ENCODE measurements at regions not wholly inside any gene's neighbourhood (a gene's known extent, or its start where the extent isn't known, plus 50 kb on each side); places are given as distances from the start of the nearest gene placed in this dataset.
"Not testable (repeated sequence)": the region's sequence is repeated elsewhere in the genome, so short reads cannot be mapped to it uniquely, and the experiment has no call there.

- no peak overlapping the region for H3K4me3 Mint-ChIP-seq
- ChIA-PET POLR2A (no interaction called here), CTCF (no interaction called here)
- no peaks in the 10 kb centered on the region for H3K9me3 Mint-ChIP-seq
- H3K27me3 ChIP-seq (ENCODE audit: control insufficient read depth in 1 of 2, insufficient read depth in 2 of 2, low read length in 2 of 2): no peaks in the 10 kb centered on the region
- H3K4me1 Mint-ChIP-seq (ENCODE audit: low read depth): peaks cover 3% of the 10 kb centered on the region
- no peaks in the 10 kb centered on the region for H3K27me3 Mint-ChIP-seq
- peaks cover 0 to 4% of the 10 kb centered on the region in 2 experiments for H3K9me3 ChIP-seq (ENCODE audit: control insufficient read depth in 1 of 2, insufficient read depth in 1 of 2, low read length in 2 of 2)
- no peak overlapping the region for H3K4me3 ChIP-seq (ENCODE audit: low read length)
- no peak overlapping the region for H3K27ac Mint-ChIP-seq
- DNase-seq: no peak
- no peak for ATAC-seq (ENCODE audit: poor library complexity)
- no peak overlapping the region for H3K27ac ChIP-seq (ENCODE audit: low read depth in 1 of 2, low read length in 2 of 2)
- H3K36me3 ChIP-seq (ENCODE audit: insufficient read depth, low read length): no peaks in the 10 kb centered on the region
- no peak for TF ChIP-seq CTCF (IDR thresholded peaks at IDR 0.05)
- intact Hi-C loops (cut with DNase I, micrococcal nuclease): no loop called here
- peaks cover 3% of the 10 kb centered on the region for H3K4me1 ChIP-seq (ENCODE audit: insufficient read depth, low read length)
- no peaks in the 10 kb centered on the region for H3K36me3 Mint-ChIP-seq (ENCODE audit: low read depth)
Measured at GRCh38 chr3:194189243-194189791, 53.4 kb downstream of the HES1 start.

- ATAC-seq (ENCODE audit: poor library complexity); H3K27ac ChIP-seq (ENCODE audit: low read depth in 1 of 2, low read length in 2 of 2); intact Hi-C loops (cut with DNase I, micrococcal nuclease); CTCF ChIA-PET; POLR2A ChIA-PET; H3K27me3 ChIP-seq (ENCODE audit: control insufficient read depth in 1 of 2, insufficient read depth in 2 of 2, low read length in 2 of 2); H3K9me3 ChIP-seq (ENCODE audit: control insufficient read depth in 1 of 2, insufficient read depth in 1 of 2, low read length in 2 of 2); H3K4me1 Mint-ChIP-seq (ENCODE audit: low read depth); H3K27me3 Mint-ChIP-seq; H3K9me3 Mint-ChIP-seq; H3K4me3 ChIP-seq (ENCODE audit: low read length); H3K4me3 Mint-ChIP-seq; H3K36me3 ChIP-seq (ENCODE audit: insufficient read depth, low read length); H3K36me3 Mint-ChIP-seq (ENCODE audit: low read depth); H3K4me1 ChIP-seq (ENCODE audit: insufficient read depth, low read length); H3K27ac Mint-ChIP-seq; DNase-seq: not testable (repeated sequence)
Measured at GRCh38 chr3:194191850-194192249, 55.9 kb downstream of the HES1 start.

GRCh38 chr3:194194051-194194756 lies 58.3 kb downstream of the HES1 start:
- peaks cover 8% of the 10 kb centered on the region for H3K4me1 Mint-ChIP-seq (ENCODE audit: low read depth)
- TF ChIP-seq CTCF (IDR thresholded peaks at IDR 0.05): no peak
- intact Hi-C loops (cut with DNase I, micrococcal nuclease): no loop called here
- peaks cover 0 to 5% of the 10 kb centered on the region in 2 experiments for H3K27me3 ChIP-seq (ENCODE audit: control insufficient read depth in 1 of 2, insufficient read depth in 2 of 2, low read length in 2 of 2)
- no peaks in the 10 kb centered on the region for H3K9me3 ChIP-seq (ENCODE audit: control insufficient read depth in 1 of 2, insufficient read depth in 1 of 2, low read length in 2 of 2)
- H3K9me3 Mint-ChIP-seq: no peaks in the 10 kb centered on the region
- H3K4me3 Mint-ChIP-seq: no peak overlapping the region
- POLR2A ChIA-PET: no interaction called here
- H3K36me3 ChIP-seq (ENCODE audit: insufficient read depth, low read length): no peaks in the 10 kb centered on the region
- peaks cover 7% of the 10 kb centered on the region for H3K4me1 ChIP-seq (ENCODE audit: insufficient read depth, low read length)
- CTCF ChIA-PET: no interaction called here
- ATAC-seq (ENCODE audit: poor library complexity) (no peak), DNase-seq (peak in 3 of 14 experiments; percentile 10 to 38 (median 30))
- peaks cover 5% of the 10 kb centered on the region for H3K27me3 Mint-ChIP-seq
- H3K36me3 Mint-ChIP-seq (ENCODE audit: low read depth): no peaks in the 10 kb centered on the region
- H3K4me3 ChIP-seq (ENCODE audit: low read length): no peak overlapping the region
- H3K27ac Mint-ChIP-seq: no peak overlapping the region
- H3K27ac ChIP-seq (ENCODE audit: low read depth in 1 of 2, low read length in 2 of 2): no peak overlapping the region

GRCh38 chr3:194194757-194195085 lies 58.8 kb downstream of the HES1 start:
- no peak for ATAC-seq (ENCODE audit: poor library complexity)
- no peak overlapping the region for H3K27ac Mint-ChIP-seq

More at GRCh38 chr3:194194757-194195085, 58.8 kb downstream of the HES1 start:
- H3K36me3 Mint-ChIP-seq (ENCODE audit: low read depth): no peaks in the 10 kb centered on the region
- intact Hi-C loops (cut with DNase I, micrococcal nuclease): no loop called here
- no peak overlapping the region for H3K4me3 ChIP-seq (ENCODE audit: low read length)
- no peaks in the 10 kb centered on the region for H3K9me3 Mint-ChIP-seq
- H3K9me3 ChIP-seq (ENCODE audit: control insufficient read depth in 1 of 2, insufficient read depth in 1 of 2, low read length in 2 of 2): no peaks in the 10 kb centered on the region
- no peaks in the 10 kb centered on the region for H3K36me3 ChIP-seq (ENCODE audit: insufficient read depth, low read length)
- no peak overlapping the region for H3K4me3 Mint-ChIP-seq
- H3K4me1 ChIP-seq (ENCODE audit: insufficient read depth, low read length): peaks cover 7% of the 10 kb centered on the region
- H3K27me3 Mint-ChIP-seq: peaks cover 5% of the 10 kb centered on the region
- peaks cover 8% of the 10 kb centered on the region for H3K4me1 Mint-ChIP-seq (ENCODE audit: low read depth)
- DNase-seq: no peak
- POLR2A ChIA-PET: no interaction called here
- H3K27me3 ChIP-seq (ENCODE audit: control insufficient read depth in 1 of 2, insufficient read depth in 2 of 2, low read length in 2 of 2): peaks cover 0 to 5% of the 10 kb centered on the region in 2 experiments
- CTCF ChIA-PET: no interaction called here
- H3K27ac ChIP-seq (ENCODE audit: low read depth in 1 of 2, low read length in 2 of 2): no peak overlapping the region
- no peak for TF ChIP-seq CTCF (IDR thresholded peaks at IDR 0.05)
